Motor neuron (in vitro differentiated cells): ENCODE measurements at regions not wholly inside any gene's neighbourhood (a gene's known extent, or its start where the extent isn't known, plus 50 kb on each side); places are given as distances from the start of the nearest gene placed in this dataset.

Source experiments
- ATAC-seq, 8 experiments: fragments of 200-7000 bp; cut with Tn5 transposase; replicated peaks in 6 of 8; 2 replicates each; pipeline ENCODE4 v1.8.0; 2021; ENCODE audit warnings: mild to moderate bottlenecking in 8 of 8, moderate library complexity in 8 of 8
- H3K27ac ChIP-seq, 2 donors: fragments of 250-450 bp; sonication (Bioruptor Pico); 2 replicates each; pipeline ENCODE4 v1.9.0; 2021; ENCODE audit warnings: antibody characterized with exemption in 2 of 2, mild to moderate bottlenecking in 2 of 2, moderate library complexity in 1 of 2
- H3K4me1 ChIP-seq, 2 donors: fragments of 250-450 bp; sonication (Bioruptor Pico); replicated peaks in 1 of 2; 2 replicates each; pipeline ENCODE4 v1.6.1; 2021; ENCODE audit warnings: antibody characterized with exemption in 2 of 2, mild to moderate bottlenecking in 2 of 2, moderate library complexity in 1 of 2
- H3K4me3 ChIP-seq, 5 donors: fragments of 250-450 bp; sonication (Bioruptor Pico); 2 replicates each; pipeline ENCODE4 v1.9.0; 2021; ENCODE audit warnings: antibody characterized with exemption in 5 of 5, mild to moderate bottlenecking in 5 of 5, moderate library complexity in 4 of 5
- WGBS, 10 experiments: fragments of 450-650 bp; shearing (Covaris generic); methylation state at CpG; one replicate each; pipeline ENCODE4 v1.0.0; 2022; 5-methylcytosine and 5-hydroxymethylcytosine counted together
- in situ Hi-C, 9 experiments: fragments of 400-800 bp; cut with MboI; loops; one replicate each; pipeline ENCODE4 v1.15.0; 2021; ENCODE audit warnings: low sequenced_read_pairs in 9 of 9, low pct_unique_long_range_greater_than_20kb in 2 of 9; ENCODE audit not compliant: unreplicated experiment in 9 of 9

DNA sequence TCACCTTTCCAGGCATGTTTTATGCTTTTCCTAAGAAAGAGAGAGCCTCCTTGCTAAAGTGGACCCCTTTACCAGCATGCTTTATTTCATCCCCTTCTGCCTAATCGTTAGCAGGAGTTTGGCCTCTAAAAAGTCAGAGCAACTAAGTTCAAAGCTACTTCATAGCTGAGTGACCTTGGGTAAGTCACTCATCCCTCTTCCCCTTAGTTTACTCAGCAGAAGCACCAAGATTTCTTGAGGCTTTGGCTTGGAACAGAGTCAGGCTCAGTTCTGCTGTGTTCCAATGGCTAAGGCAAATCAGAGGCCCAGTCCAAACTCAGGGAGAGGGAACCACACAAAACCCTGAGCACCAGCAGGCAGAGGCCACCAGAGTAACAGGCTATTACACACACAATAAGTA lies 254.9 kb downstream of the TJP1 start:
- no peak for ATAC-seq
- 0 to 100% (median 83%) methylated on average over 1 of the region's 1 CpG; no CpG with 5 or more reads in 6 of the 10 experiments for WGBS, 10 experiments

DNA sequence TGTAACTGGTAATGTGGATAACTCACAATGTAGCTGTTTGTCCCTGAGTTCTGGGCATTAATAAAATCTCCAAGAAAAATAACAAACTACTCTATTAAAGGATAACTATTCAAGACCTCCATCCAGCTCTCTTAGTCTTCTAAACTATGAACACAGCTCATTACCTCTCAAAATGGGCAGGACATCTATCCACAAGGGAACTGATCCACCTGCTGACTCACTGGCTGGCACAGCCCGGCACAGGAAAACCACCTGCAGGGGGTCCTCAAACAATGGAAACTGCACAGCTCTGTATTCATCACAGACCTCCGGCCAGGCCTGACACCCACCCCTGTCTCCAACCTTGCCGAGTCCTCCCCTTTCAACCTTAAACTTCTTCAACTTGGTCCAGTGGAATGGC lies 255.4 kb downstream of the TJP1 start:
- in situ Hi-C loops = loop anchor here in 1 of 9 experiments (25.0 kb wide), 1 partner anchor 430 kb away; no protein-coding TSS in a partner anchor
- H3K4me1 ChIP-seq = peaks cover 5 to 9% of the 10 kb centered on the region in 2 donors
- ATAC-seq = no peak
- WGBS, 10 experiments = 33 to 88% (median 60%) methylated on average over 1 to 3 of the region's 3 CpGs; no CpG with 5 or more reads in 5 of the 10 experiments
- H3K27ac ChIP-seq = no peak overlapping the region
- no peak overlapping the region for H3K4me3 ChIP-seq

More for the DNA sequence above, 254.9 kb downstream of the TJP1 start:
- H3K27ac ChIP-seq = no peak overlapping the region
- H3K4me3 ChIP-seq = no peak overlapping the region
- in situ Hi-C loops = loop anchor here in 1 of 9 experiments (25.0 kb wide), 1 partner anchor 430 kb away; no protein-coding TSS in a partner anchor
- peaks cover 7 to 13% of the 10 kb centered on the region in 2 donors for H3K4me1 ChIP-seq

DNA sequence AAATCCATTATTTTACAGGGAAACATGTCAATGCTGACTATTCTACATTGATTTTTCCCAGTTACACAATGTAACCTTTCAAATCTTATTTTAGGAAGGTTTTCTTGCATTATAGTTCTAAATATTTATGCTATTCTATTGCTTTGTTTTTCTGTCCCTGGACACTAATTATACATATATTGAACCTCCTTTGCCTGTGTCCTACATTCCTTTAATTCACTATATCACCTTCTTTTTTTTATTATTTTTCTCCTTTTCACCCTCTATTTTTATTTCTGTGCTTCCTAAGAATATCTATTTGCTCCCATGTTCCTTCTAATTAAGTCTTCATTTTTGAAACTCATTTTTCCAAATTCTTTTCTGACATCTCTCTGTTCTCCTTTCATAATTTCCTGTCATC lies 259.2 kb downstream of the TJP1 start:
- H3K4me3 ChIP-seq = no peak overlapping the region
- in situ Hi-C loops = loop anchor here in 1 of 9 experiments (25.0 kb wide), 1 partner anchor 426 kb away; no protein-coding TSS in a partner anchor
- H3K27ac ChIP-seq = no peak overlapping the region
- H3K4me1 ChIP-seq = no peaks in the 10 kb centered on the region
- no peak for ATAC-seq

DNA sequence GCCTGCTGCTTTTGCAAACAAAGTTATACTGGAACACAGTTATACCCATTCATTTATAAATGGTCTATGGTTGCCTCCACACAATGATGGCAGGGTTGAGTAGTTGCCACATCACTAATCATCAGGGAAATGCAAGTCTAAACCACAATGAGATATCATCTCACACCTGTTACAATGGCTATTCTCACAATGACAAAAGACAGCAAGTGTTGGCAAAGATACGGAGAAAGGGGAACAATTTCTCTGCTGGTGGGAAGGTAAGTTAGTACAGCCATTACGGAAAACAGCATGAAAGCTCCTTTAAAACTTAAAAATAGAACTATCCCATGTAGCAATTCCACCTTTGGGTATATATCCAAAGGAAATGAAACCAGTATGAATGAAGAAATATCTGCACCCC lies 261.4 kb downstream of the TJP1 start:
- Histone ChIP-seq H3K4me3 (no peak overlapping the region), H3K27ac (no peak overlapping the region), H3K4me1 (no peaks in the 10 kb centered on the region)
- in situ Hi-C loops = loop anchor here in 1 of 9 experiments (25.0 kb wide), 1 partner anchor 424 kb away; no protein-coding TSS in a partner anchor
- ATAC-seq = no peak
- WGBS, 10 experiments = 25 to 100% (median 67%) methylated on average over 1 to 2 of the region's 2 CpGs; no CpG with 5 or more reads in 4 of the 10 experiments

DNA sequence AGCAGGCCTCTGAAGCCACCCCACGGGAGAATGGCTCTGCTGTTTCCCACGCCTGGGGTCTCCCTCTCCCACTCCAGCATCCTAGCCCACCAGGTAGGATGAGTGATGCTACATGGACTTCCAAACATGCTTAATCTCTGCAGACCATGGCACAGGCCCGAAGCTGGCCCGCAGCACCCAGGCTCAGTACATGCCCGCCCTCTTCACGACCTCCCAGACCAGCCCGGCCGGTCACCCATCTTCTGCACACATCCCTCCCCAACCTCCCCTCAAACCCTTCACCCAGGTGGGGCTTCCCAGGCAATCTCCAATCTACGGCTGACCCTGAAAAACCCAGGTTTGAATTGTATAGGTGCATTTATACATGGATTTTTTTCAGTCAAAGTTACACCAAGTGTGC lies 264.0 kb downstream of the TJP1 start:
- Histone ChIP-seq H3K4me1 (no peaks in the 10 kb centered on the region), H3K4me3 (no peak overlapping the region), H3K27ac (no peak overlapping the region)
- WGBS, 10 experiments = 33 to 96% (median 71%) methylated on average over 1 to 8 of the region's 9 CpGs; no CpG with 5 or more reads in 6 of the 10 experiments
- no peak for ATAC-seq
- in situ Hi-C loops = loop anchor here in 1 of 9 experiments (25.0 kb wide), 1 partner anchor 421 kb away; no protein-coding TSS in a partner anchor

DNA sequence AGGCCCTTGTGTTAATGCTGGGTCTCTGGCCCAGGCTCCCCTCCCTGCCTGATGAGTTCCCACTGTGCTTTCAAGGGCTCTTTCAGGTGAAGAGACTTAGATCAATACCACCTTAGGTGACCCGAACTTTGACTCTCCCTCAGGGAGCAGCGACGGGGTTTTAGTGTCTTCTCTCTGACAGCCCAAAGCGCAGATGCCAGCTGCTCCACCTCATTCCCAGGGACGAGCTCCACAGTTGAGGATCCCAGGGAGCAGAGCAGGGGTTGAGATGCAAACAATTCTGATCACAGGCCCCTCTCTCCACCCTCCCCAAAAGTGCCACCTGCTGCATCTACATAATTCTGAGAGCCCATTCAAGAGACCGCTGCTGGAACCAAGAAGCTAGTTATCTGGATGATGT lies 265.1 kb downstream of the TJP1 start:
- Histone ChIP-seq H3K4me3 (no peak overlapping the region), H3K27ac (no peak overlapping the region), H3K4me1 (no peaks in the 10 kb centered on the region)
- ATAC-seq = no peak
- WGBS, 10 experiments = 40 to 87% (median 71%) methylated on average over 1 to 6 of the region's 6 CpGs; no CpG with 5 or more reads in 5 of the 10 experiments
- in situ Hi-C loops = loop anchor here in 1 of 9 experiments (25.0 kb wide), 1 partner anchor 420 kb away; no protein-coding TSS in a partner anchor

DNA sequence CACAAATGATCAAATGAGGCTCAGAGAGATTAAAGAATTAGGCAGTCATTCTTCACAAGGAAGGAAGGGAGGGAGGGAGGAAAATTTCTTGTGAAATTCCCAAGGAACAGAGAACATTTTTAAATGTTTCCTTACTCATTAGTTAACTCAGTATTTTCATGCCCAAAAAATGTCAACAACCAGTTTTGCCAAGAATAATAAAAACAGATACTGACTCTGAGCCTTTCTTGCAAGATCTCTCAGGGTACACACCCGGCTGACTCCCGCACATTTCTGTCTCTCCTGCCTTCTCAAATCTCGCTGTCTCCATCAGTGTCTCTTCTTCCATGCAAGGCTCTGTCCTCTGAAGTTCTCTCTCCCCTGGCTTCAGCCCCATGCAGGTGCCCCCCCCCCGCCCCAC lies 265.9 kb downstream of the TJP1 start:
- Histone ChIP-seq H3K4me3 (no peak overlapping the region), H3K4me1 (no peaks in the 10 kb centered on the region), H3K27ac (no peak overlapping the region)
- WGBS, 10 experiments = 50 to 80% methylated on average over 1 to 2 of the region's 4 CpGs; no CpG with 5 or more reads in 8 of the 10 experiments
- peak in 2 of 8 experiments; percentile 14 to 72 for ATAC-seq
- in situ Hi-C loops = loop anchor here in 1 of 9 experiments (25.0 kb wide), 1 partner anchor 419 kb away; no protein-coding TSS in a partner anchor

DNA sequence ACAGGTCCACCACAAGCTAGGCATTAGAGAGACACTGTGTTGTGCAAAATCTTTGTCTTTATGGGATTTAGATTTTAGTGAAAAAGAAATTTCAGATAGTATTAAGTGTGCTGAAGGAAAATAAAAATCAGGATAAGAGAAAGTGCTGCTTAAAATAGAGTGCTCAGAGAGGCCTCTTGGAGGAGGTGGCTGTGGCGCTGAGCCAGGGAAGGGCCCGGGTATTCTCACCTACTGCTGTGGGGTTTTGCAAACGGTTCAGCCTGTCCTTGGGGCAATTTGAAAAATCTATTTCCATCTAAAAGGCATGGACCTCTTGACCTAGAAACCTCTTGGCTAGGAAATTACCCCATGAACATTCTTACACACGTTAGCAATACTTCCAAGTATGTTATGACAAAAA lies 267.7 kb downstream of the TJP1 start:
- peaks cover 6 to 7% of the 10 kb centered on the region in 2 donors for H3K4me1 ChIP-seq
- in situ Hi-C loops = loop anchor here in 1 of 9 experiments (25.0 kb wide), 1 partner anchor 417 kb away; no protein-coding TSS in a partner anchor
- ATAC-seq = no peak
- 8 to 60% (median 23%) methylated on average over 1 to 4 of the region's 4 CpGs for WGBS, 10 experiments
- H3K4me3 ChIP-seq = no peak overlapping the region
- H3K27ac ChIP-seq = no peak overlapping the region

DNA sequence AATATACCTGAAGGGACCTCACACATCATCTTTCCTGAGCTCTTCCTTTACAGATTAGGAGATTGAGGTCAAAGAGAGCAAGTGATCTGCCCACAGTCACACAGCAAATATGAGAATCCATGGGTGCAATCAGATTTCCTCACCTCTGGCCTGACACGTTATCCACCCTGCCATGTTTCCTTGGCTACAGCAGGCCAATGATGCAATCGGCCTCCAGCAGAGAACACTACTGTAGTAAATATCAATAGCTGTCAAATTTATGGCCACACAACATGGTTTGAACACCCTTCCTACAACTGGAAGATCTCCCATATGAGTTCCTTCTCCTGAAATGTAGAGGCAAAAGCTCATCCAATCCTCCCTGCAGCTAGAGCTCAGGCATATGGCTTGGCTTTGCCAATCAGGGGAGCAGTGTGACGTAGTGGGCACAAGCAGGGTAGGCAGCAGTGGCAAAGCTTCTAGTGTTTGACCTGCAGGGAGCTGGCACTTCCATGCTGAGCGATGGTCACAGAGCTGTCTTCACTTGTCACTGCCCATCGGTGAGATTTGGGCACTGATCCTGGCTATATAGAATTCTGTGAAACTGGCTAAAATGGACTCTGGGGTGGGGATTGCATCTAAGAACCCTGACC lies 271.3 kb downstream of the TJP1 start:
- ATAC-seq = peak in 6 of 8 experiments; percentile 33 to 83 (median 61)
- no peak overlapping the region for H3K4me3 ChIP-seq
- in situ Hi-C loops = loop anchor here in 1 of 9 experiments (25.0 kb wide), 1 partner anchor 414 kb away; no protein-coding TSS in a partner anchor
- peak overlapping the region; percentile 21 to 51 for H3K27ac ChIP-seq
- 4 to 100% (median 82%) methylated on average over 1 to 4 of the region's 5 CpGs; no CpG with 5 or more reads in 3 of the 10 experiments for WGBS, 10 experiments
- peaks cover 6 to 7% of the 10 kb centered on the region in 2 donors for H3K4me1 ChIP-seq

DNA sequence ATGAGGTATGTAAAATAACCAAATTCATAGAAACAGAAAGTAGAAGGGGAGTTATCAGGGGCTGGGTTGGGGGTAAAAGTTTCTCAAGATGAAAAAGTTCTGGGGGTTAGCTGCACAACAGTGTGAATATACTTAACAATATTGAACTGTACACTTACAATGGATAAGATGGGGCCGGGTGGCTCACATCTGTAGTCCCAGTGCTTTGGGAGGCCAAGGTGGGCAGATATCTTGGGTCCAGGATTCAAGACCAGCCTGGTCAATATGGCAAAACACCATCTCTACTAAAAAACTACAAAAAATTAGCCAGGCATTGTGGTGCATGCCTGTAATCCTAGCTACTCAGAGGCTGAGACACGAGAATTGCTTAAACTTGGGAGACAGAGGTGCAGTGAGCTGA lies 274.3 kb downstream of the TJP1 start:
- Histone ChIP-seq H3K27ac (no peak overlapping the region), H3K4me1 (peaks cover 10% of the 10 kb centered on the region in 2 donors), H3K4me3 (no peak overlapping the region)
- in situ Hi-C loops = loop anchor here in 1 of 9 experiments (25.0 kb wide), 1 partner anchor 111 kb away; no protein-coding TSS in a partner anchor
- ATAC-seq = no peak
- WGBS, 10 experiments = 10 to 100% (median 100%) methylated on average over 1 to 2 of the region's 2 CpGs; no CpG with 5 or more reads in 3 of the 10 experiments

DNA sequence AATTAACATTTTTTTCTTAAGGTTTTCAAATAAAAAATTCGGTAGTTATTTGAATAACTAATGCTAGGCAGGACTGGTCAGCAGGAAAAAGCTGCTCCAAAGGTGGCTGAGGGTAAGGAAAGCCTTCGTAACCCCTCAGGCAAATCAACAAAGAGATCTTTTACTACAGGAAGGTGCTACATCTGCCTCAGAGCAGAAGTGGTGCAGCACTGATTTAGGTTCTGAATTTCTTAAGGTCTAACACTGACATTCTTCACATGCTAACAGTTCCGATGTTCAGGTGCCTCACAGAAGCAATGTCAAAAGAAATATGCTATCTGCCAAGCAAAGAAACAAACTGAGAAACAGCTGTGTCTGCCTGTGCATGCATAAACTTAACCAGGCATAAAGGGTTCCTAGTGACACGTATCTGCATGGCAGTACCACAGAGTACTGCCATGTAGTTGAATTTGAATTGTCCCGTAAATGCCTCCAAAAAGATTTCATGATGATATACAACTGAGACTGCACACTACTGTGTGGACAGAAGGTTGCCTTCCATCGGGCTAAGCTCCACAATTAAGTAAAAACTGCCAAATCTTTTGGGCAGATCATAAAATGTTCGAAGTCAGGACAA lies 275.0 kb upstream of the NSMCE3 start:
- H3K4me1 ChIP-seq = peaks cover 8 to 23% of the 10 kb centered on the region in 2 donors
- ATAC-seq = peak in 2 of 8 experiments; percentile 22 to 74
- in situ Hi-C loops = loop anchor here in 1 of 9 experiments (25.0 kb wide), 1 partner anchor 107 kb away; no protein-coding TSS in a partner anchor
- no peak overlapping the region for H3K27ac ChIP-seq
- H3K4me3 ChIP-seq = no peak overlapping the region
- WGBS, 10 experiments = 10 to 93% (median 70%) methylated on average over 3 to 7 of the region's 7 CpGs; no CpG with 5 or more reads in 1 of the 10 experiments

DNA sequence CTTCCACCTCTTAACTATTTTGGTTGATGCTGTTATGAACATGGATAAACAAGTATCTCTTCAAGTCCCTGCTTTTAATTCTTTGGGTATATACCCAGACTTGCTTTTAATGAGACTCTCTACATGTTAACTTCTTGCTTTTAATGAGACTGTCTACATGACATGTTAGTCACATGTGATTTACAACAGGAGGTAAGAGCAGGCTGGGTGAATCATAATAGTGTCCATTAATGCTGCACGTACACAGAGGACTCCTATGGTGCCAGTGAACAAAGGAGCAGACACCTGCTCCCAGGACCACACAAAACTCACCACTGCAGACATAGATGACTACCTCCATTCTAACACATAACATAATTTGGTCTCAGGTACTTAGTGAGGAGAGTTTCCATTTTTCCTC lies 273.4 kb upstream of the NSMCE3 start:
- WGBS, 10 experiments = 8 to 80% (median 55%) methylated on average over 1 of the region's 1 CpG; no CpG with 5 or more reads in 4 of the 10 experiments
- peak in 5 of 8 experiments; percentile 51 to 80 (median 63) for ATAC-seq
- Histone ChIP-seq H3K27ac (no peak overlapping the region), H3K4me3 (no peak overlapping the region), H3K4me1 (peaks cover 15 to 31% of the 10 kb centered on the region in 2 donors)
- in situ Hi-C loops = loop anchor here in 1 of 9 experiments (25.0 kb wide), 1 partner anchor 106 kb away; no protein-coding TSS in a partner anchor

DNA sequence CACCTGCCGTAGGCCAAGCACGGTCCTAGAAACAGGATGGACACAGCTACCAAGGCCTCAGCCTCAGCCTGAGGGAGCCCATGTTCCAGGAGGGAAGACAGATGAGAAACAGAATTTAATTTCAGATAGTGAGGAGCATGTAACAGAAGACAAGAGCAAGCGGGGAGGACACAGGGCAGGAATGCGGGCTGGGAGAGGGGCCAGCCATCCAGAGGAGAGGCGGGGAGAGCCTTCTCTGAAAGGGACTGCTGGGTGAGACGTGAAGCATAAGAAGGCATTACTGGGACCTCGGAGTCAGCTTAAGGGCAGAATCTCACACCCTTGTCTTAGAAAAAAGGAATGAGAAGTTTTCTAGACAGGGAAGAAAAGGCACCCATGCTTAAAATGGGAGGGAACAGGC lies 271.7 kb upstream of the NSMCE3 start:
- H3K27ac ChIP-seq = no peak overlapping the region
- no peak for ATAC-seq
- 15 to 94% (median 85%) methylated on average over 2 to 7 of the region's 7 CpGs; no CpG with 5 or more reads in 5 of the 10 experiments for WGBS, 10 experiments
- in situ Hi-C loops = loop anchor here in 1 of 9 experiments (25.0 kb wide), 1 partner anchor 104 kb away; no protein-coding TSS in a partner anchor
- H3K4me3 ChIP-seq = no peak overlapping the region
- peaks cover 23 to 41% of the 10 kb centered on the region in 2 donors for H3K4me1 ChIP-seq
